ENCODE measurements at regions not wholly inside any gene's neighbourhood (a gene's known extent, or its start where the extent isn't known, plus 50 kb on each side); places are given as distances from the start of the nearest gene placed in this dataset.
"Not testable (repeated sequence)": the region's sequence is repeated elsewhere in the genome, so short reads cannot be mapped to it uniquely, and the experiment has no call there.

- H3K4me3 Mint-ChIP-seq; DNase-seq; H3K36me3 Mint-ChIP-seq (ENCODE audit: insufficient read depth); H3K9me3 Mint-ChIP-seq; H3K27me3 Mint-ChIP-seq (ENCODE audit: low read depth); ATAC-seq; H3K4me1 Mint-ChIP-seq (ENCODE audit: low read depth): not testable (repeated sequence)
Measured at GRCh38 chr7:13806089-13806867, 183.2 kb downstream of the ETV1 start.

- H3K9me3 Mint-ChIP-seq; H3K4me3 Mint-ChIP-seq; H3K4me1 Mint-ChIP-seq (ENCODE audit: low read depth); H3K27me3 Mint-ChIP-seq (ENCODE audit: low read depth); ATAC-seq; DNase-seq; H3K36me3 Mint-ChIP-seq (ENCODE audit: insufficient read depth): not testable (repeated sequence)
Measured at GRCh38 chr7:13817230-13817629, 172.2 kb downstream of the ETV1 start.

GRCh38 chr7:13821152-13821787 lies 168.2 kb downstream of the ETV1 start:
- Mint-ChIP-seq H3K9me3 (peaks cover 9% of the 10 kb centered on the region), H3K36me3 (ENCODE audit: insufficient read depth) (no peaks in the 10 kb centered on the region), H3K27me3 (ENCODE audit: low read depth) (no peaks in the 10 kb centered on the region), H3K4me3 (no peak overlapping the region), H3K4me1 (ENCODE audit: low read depth) (no peaks in the 10 kb centered on the region)
- ATAC-seq, result no peak
- DNase-seq, result no peak

GRCh38 chr7:13822678-13823077 lies 166.8 kb downstream of the ETV1 start:
- H3K36me3 Mint-ChIP-seq (ENCODE audit: insufficient read depth), result no peaks in the 10 kb centered on the region

GRCh38 chr7:13826752-13827151 lies 162.7 kb downstream of the ETV1 start:
- ATAC-seq, result no peak
- H3K4me3 Mint-ChIP-seq, result no peak overlapping the region
- H3K9me3 Mint-ChIP-seq, result no peaks in the 10 kb centered on the region
- peaks cover 4% of the 10 kb centered on the region for H3K4me1 Mint-ChIP-seq (ENCODE audit: low read depth)
- H3K36me3 Mint-ChIP-seq (ENCODE audit: insufficient read depth), result no peaks in the 10 kb centered on the region
- no peaks in the 10 kb centered on the region for H3K27me3 Mint-ChIP-seq (ENCODE audit: low read depth)
- no peak for DNase-seq

More at GRCh38 chr7:13822678-13823077, 166.8 kb downstream of the ETV1 start:
- H3K9me3 Mint-ChIP-seq, result no peaks in the 10 kb centered on the region
- no peaks in the 10 kb centered on the region for H3K4me1 Mint-ChIP-seq (ENCODE audit: low read depth)
- no peak for DNase-seq
- H3K4me3 Mint-ChIP-seq, result no peak overlapping the region
- no peaks in the 10 kb centered on the region for H3K27me3 Mint-ChIP-seq (ENCODE audit: low read depth)
- no peak for ATAC-seq

- ATAC-seq (no peak), DNase-seq (no peak)
- peaks cover 4% of the 10 kb centered on the region for H3K4me1 Mint-ChIP-seq (ENCODE audit: low read depth)
- H3K4me3 Mint-ChIP-seq, result no peak overlapping the region
- H3K36me3 Mint-ChIP-seq (ENCODE audit: insufficient read depth), result no peaks in the 10 kb centered on the region
- no peaks in the 10 kb centered on the region for H3K9me3 Mint-ChIP-seq
- no peaks in the 10 kb centered on the region for H3K27me3 Mint-ChIP-seq (ENCODE audit: low read depth)
Measured at GRCh38 chr7:13827716-13828115, 161.8 kb downstream of the ETV1 start.

- H3K9me3 Mint-ChIP-seq, result no peaks in the 10 kb centered on the region
- no peak overlapping the region for H3K4me3 Mint-ChIP-seq
- H3K36me3 Mint-ChIP-seq (ENCODE audit: insufficient read depth), result no peaks in the 10 kb centered on the region
- ATAC-seq (no peak), DNase-seq (no peak)
- no peaks in the 10 kb centered on the region for H3K27me3 Mint-ChIP-seq (ENCODE audit: low read depth)
- peaks cover 4% of the 10 kb centered on the region for H3K4me1 Mint-ChIP-seq (ENCODE audit: low read depth)
Measured at GRCh38 chr7:13829231-13829630, 160.2 kb downstream of the ETV1 start.

- H3K9me3 Mint-ChIP-seq, result no peaks in the 10 kb centered on the region
- ATAC-seq (no peak), DNase-seq (no peak)
- H3K4me1 Mint-ChIP-seq (ENCODE audit: low read depth), result peaks cover 4% of the 10 kb centered on the region
- H3K36me3 Mint-ChIP-seq (ENCODE audit: insufficient read depth), result no peaks in the 10 kb centered on the region
- H3K4me3 Mint-ChIP-seq, result no peak overlapping the region
- H3K27me3 Mint-ChIP-seq (ENCODE audit: low read depth), result no peaks in the 10 kb centered on the region
Measured at GRCh38 chr7:13829914-13830900, 159.3 kb downstream of the ETV1 start.

- H3K36me3 Mint-ChIP-seq (ENCODE audit: insufficient read depth), result no peaks in the 10 kb centered on the region
- DNase-seq (no peak), ATAC-seq (no peak)
- no peak overlapping the region for H3K4me3 Mint-ChIP-seq
- H3K9me3 Mint-ChIP-seq, result no peaks in the 10 kb centered on the region
- H3K4me1 Mint-ChIP-seq (ENCODE audit: low read depth), result peaks cover 4% of the 10 kb centered on the region
- no peaks in the 10 kb centered on the region for H3K27me3 Mint-ChIP-seq (ENCODE audit: low read depth)
Measured at GRCh38 chr7:13832346-13832745, 157.1 kb downstream of the ETV1 start.

- H3K4me1 Mint-ChIP-seq (ENCODE audit: low read depth), result peaks cover 4% of the 10 kb centered on the region
- DNase-seq (no peak), ATAC-seq (no peak)
- no peaks in the 10 kb centered on the region for H3K36me3 Mint-ChIP-seq (ENCODE audit: insufficient read depth)
- H3K4me3 Mint-ChIP-seq, result no peak overlapping the region
- H3K27me3 Mint-ChIP-seq (ENCODE audit: low read depth), result no peaks in the 10 kb centered on the region
- no peaks in the 10 kb centered on the region for H3K9me3 Mint-ChIP-seq
Measured at GRCh38 chr7:13834328-13834761, 155.1 kb downstream of the ETV1 start.

GRCh38 chr7:13835442-13835841 lies 154.0 kb downstream of the ETV1 start:
- no peak for ATAC-seq
- DNase-seq, result no peak
- H3K4me3 Mint-ChIP-seq, result no peak overlapping the region
- no peaks in the 10 kb centered on the region for H3K27me3 Mint-ChIP-seq (ENCODE audit: low read depth)
- H3K9me3 Mint-ChIP-seq, result no peaks in the 10 kb centered on the region
- no peaks in the 10 kb centered on the region for H3K36me3 Mint-ChIP-seq (ENCODE audit: insufficient read depth)
- no peaks in the 10 kb centered on the region for H3K4me1 Mint-ChIP-seq (ENCODE audit: low read depth)

- no peaks in the 10 kb centered on the region for H3K27me3 Mint-ChIP-seq (ENCODE audit: low read depth)
- DNase-seq (no peak), ATAC-seq (no peak)
- no peak overlapping the region for H3K4me3 Mint-ChIP-seq
- H3K4me1 Mint-ChIP-seq (ENCODE audit: low read depth), result no peaks in the 10 kb centered on the region
- no peaks in the 10 kb centered on the region for H3K36me3 Mint-ChIP-seq (ENCODE audit: insufficient read depth)
- no peaks in the 10 kb centered on the region for H3K9me3 Mint-ChIP-seq
Measured at GRCh38 chr7:13839063-13839462, 150.4 kb downstream of the ETV1 start.

Data from activated T-cell treated with anti-CD3 and anti-CD28 coated beads, Interleukin-2, amount 50 U/mL, for 4 hours (primary cell).